Omental fat pad (tissue), 3 donors: ENCODE measurements at regions not wholly inside any gene's neighbourhood (a gene's known extent, or its start where the extent isn't known, plus 50 kb on each side); places are given as distances from the start of the nearest gene placed in this dataset.

Source experiments
- ATAC-seq: fragments of 150-250 bp; one replicate; pipeline ENCODE4 v1.9.1; 2016; ENCODE audit warnings: mild to moderate bottlenecking, moderate library complexity; ENCODE audit not compliant: low FRiP score
- DNase-seq: peaks from one replicate; pipeline ENCODE4 v3.0.0-alpha.2; 2019; ENCODE audit warnings: low spot score
- TF ChIP-seq, protein P1 (sequence below), 3 donors: fragments of 450-650 bp; IDR thresholded peaks; one replicate each; pipeline ENCODE4 v1.5.1; 2016 to 2017; ENCODE audit warnings: antibody characterized with exemption in 3 of 3, mild to moderate bottlenecking in 3 of 3, moderate library complexity in 2 of 3

DNA sequence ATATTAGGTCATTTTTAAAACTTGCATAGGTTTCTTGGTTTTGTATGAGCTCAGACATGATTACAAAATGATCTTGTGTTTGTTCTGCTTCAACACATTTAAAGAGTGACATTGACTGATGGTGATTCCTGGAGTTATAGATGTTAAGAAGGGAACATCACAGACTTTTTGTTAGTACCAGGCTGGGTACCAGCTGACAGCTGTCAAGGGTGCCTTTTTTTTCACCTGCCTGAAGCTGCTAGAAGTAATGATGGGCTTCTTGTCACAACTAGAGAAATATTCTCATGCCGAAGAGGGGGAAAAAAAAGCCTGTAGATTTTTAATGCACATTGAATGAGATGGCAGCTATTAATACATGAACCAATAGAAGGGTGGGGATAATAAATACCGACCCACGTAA, 226.6 kb upstream of the TRAM1L1 start:
- TF ChIP-seq, protein P1, sequence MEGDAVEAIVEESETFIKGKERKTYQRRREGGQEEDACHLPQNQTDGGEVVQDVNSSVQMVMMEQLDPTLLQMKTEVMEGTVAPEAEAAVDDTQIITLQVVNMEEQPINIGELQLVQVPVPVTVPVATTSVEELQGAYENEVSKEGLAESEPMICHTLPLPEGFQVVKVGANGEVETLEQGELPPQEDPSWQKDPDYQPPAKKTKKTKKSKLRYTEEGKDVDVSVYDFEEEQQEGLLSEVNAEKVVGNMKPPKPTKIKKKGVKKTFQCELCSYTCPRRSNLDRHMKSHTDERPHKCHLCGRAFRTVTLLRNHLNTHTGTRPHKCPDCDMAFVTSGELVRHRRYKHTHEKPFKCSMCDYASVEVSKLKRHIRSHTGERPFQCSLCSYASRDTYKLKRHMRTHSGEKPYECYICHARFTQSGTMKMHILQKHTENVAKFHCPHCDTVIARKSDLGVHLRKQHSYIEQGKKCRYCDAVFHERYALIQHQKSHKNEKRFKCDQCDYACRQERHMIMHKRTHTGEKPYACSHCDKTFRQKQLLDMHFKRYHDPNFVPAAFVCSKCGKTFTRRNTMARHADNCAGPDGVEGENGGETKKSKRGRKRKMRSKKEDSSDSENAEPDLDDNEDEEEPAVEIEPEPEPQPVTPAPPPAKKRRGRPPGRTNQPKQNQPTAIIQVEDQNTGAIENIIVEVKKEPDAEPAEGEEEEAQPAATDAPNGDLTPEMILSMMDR (IDR thresholded peaks at IDR 0.05) = no peak
- DNase-seq (no peak), ATAC-seq (no peak)

DNA sequence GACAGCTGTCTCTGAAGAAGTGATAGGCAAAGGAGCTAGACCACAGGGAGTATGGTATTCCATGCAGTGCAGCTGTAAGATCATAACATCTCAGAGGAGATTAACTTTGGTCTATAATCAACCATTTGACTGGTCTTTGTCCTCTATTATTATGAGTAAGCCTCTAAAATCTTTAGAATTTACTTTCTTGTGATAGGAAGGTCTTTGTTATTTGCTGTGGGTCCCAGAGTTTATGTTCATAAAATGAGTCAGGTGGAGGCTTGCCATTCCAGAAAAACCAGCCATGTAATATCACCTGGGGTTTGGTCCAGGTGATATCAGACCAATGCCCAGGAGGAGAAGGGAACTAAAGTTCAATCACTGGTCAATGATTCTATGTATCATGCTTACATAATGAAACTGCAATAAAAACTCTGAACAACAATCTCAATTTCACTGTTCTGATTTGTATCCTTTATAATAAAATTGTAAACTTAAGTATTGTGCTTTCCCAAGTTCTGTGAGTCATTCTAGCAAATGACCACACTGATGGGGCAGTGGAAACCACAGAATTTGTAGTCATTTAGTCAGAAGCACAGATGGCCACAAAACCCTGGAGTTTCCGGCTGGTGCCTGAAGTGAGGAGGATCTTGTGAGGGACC, 239.6 kb upstream of the TRAM1L1 start:
- TF ChIP-seq, protein P1 (IDR thresholded peaks at IDR 0.05) = no peak
- no peak for DNase-seq
- ATAC-seq = no peak

DNA sequence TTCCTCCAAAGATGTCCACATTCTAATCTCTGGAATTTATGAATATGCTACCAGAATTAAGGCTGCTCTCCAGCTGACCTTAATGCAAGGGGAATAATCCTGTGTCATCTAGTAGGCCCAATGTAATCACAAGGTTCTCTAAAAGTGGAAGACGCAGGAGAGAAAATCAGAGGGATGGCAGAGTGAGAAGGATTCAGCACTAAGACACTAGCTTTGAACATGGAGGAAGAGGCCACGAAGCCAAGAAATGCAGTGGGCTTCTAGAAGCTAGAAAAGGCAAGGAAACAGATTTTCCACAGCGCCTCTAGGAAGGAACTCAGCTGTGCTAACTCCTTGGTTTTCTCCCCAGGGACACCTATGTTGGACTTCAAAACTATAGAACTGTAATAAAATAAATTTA, 240.7 kb upstream of the TRAM1L1 start:
- ATAC-seq (no peak), DNase-seq (no peak)
- TF ChIP-seq, protein P1 (IDR thresholded peaks at IDR 0.05) = no peak

DNA sequence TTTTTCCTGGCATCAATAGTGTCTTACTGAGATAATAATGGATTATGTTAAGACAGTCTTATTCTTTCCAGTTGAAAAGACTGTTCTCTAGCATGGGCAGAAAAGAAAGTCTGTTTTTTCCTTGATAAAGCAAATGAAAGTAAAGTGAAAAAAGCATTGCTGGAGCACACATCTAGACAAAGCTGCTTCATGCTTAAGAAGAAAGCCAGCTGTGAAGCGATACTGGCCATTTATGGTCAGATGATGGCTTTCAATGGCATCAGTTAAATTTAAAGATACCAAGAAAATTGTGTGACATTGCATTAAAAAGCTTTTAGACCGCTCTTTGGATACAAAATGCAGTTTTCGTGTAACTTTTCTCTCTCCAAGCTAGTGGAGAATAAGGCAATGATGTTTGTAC, 242.1 kb upstream of the TRAM1L1 start:
- TF ChIP-seq, protein P1 (IDR thresholded peaks at IDR 0.05) = no peak
- no peak for DNase-seq
- ATAC-seq = no peak

DNA sequence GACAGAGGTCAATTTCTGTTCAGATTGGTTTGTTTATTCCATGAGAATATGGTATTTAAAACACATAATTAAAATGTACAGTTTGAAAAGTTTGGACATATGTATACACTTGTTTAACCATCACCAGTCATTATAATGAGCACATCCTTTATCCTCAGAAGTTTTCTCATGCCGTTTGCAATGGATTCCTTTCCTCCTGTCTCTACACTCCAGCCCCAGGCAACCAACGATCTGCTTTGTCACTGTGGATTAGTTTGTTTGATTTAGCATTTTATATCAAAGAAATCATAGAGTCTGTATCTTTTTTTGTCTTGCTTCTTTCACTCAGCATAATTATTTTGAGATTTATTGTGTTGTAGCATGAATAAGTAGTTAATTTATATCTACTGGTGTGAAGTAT, 243.0 kb upstream of the TRAM1L1 start:
- TF ChIP-seq, protein P1 (IDR thresholded peaks at IDR 0.05) = no peak
- ATAC-seq = no peak
- DNase-seq = no peak

DNA sequence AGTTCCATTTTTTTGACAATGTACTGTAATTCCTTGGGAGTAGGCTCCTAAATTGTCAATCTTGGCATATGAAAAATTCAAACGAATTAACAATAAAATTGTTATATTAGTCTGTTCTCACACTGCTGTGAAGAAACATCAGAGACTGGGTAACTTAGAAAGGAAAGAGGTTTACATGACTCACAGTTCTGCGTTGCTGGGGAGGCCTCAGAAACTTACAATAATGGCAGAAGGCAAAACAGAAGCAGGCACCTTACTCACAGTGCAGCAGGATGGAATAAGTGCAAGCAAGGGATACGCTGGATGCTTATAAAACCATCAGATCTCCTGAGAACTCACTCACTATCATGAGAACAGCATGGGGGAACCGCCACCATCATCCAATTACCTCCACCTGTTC, 246.4 kb upstream of the TRAM1L1 start:
- ATAC-seq (no peak), DNase-seq (no peak)
- TF ChIP-seq, protein P1 (IDR thresholded peaks at IDR 0.05) = no peak

DNA sequence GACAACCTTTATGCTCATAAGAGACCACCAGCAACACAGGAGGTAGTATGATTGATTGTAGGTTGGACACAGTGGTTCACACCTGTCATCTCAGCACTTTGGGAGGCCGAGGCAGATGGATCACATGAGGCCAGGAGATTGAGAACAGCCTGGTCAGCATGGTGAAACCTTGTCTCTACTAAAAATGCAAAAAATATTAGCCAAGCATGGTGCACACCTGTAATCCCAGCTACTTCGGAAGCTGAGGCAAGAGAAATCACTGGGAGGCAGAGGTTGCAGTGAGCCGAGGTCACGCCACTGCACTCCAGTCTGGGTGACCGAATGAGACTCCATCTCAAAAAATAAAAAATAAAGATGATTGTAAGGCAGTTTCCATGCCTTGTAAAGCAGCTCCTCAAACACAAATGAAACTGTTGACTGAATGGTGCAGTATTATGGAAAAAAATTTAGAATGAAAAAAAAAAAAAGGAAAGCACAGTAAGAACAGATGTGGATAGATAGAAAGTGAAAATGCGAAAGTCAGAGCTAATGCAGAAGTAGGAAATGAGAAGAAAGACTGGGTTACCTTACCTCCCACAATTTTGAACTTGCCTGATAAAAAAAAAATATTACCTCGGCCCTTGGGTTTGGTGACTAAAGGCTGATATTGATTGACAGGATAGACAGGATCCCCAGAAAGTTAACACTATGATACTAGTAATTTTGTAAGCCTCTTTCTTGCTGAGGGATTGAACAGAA, 249.2 kb upstream of the TRAM1L1 start:
- ATAC-seq (no peak), DNase-seq (no peak)
- TF ChIP-seq, protein P1 (IDR thresholded peaks at IDR 0.05) = no peak
